Keratinocyte (primary cell): ENCODE measurements at regions not wholly inside any gene's neighbourhood (a gene's known extent, or its start where the extent isn't known, plus 50 kb on each side); places are given as distances from the start of the nearest gene placed in this dataset.

Source experiments
- DNase-seq: peaks from one replicate; pipeline ENCODE4 v3.0.0-alpha.2; 2011; ENCODE audit warnings: low read depth, missing footprints, low spot score
- FAIRE-seq: peaks from 2 replicates; lab custom pipeline; 2011; peaks lifted over from hg19 to GRCh38; lab: Jason Lieb, UNC
- H2AFZ ChIP-seq: 2 replicates; pipeline ENCODE4 v1.6.0; 2012; ENCODE audit warnings: low read length, control low read depth, inconsistent platforms; ENCODE audit not compliant: control insufficient read depth
- H3K27ac ChIP-seq: 2 replicates; pipeline ENCODE4 v1.5.1; 2011; ENCODE audit warnings: low read length; ENCODE audit not compliant: control insufficient read depth, insufficient read depth
- H3K27me3 ChIP-seq: 3 replicates; pipeline ENCODE4 v1.6.0; 2011; ENCODE audit warnings: low read length; ENCODE audit not compliant: control insufficient read depth, insufficient read depth; ENCODE audit errors: extremely low read depth
- H3K36me3 ChIP-seq, 2 experiments: 2 replicates in 1 of 2; 3 replicates in 1 of 2; pipeline ENCODE4 v1.5.1; 2011; ENCODE audit warnings: low read length in 2 of 2, mild to moderate bottlenecking in 1 of 2; ENCODE audit not compliant: control insufficient read depth in 2 of 2, insufficient read depth in 2 of 2; ENCODE audit errors: extremely low read depth in 1 of 2
- H3K4me1 ChIP-seq: 3 replicates; pipeline ENCODE4 v1.5.1; 2011; ENCODE audit warnings: low read length; ENCODE audit not compliant: control insufficient read depth, insufficient read depth; ENCODE audit errors: extremely low read depth
- H3K4me2 ChIP-seq: 3 replicates; pipeline ENCODE4 v1.6.0; 2011; ENCODE audit warnings: low read depth, low read length; ENCODE audit not compliant: control insufficient read depth, insufficient read depth; ENCODE audit errors: extremely low read depth
- H3K4me3 ChIP-seq, 3 experiments: fragments of 200-600 bp in 1 of 3; sonication (generic) in 1 of 3; 2 replicates in 2 of 3; 3 replicates in 1 of 3; pipeline ENCODE4 v1.5.1; 2011 to 2016; ENCODE audit warnings: low read length in 3 of 3, mild to moderate bottlenecking in 3 of 3, control low read depth in 2 of 3, inconsistent platforms in 1 of 3, low read depth in 1 of 3, mixed read lengths in 1 of 3, mixed run types in 1 of 3, moderate library complexity in 1 of 3; ENCODE audit not compliant: control insufficient read depth in 2 of 3, insufficient read depth in 2 of 3; ENCODE audit errors: extremely low read depth in 1 of 3
- H3K79me2 ChIP-seq: 2 replicates; pipeline ENCODE4 v1.6.0; 2012; ENCODE audit warnings: low read length; ENCODE audit not compliant: control insufficient read depth, insufficient read depth
- H3K9ac ChIP-seq: 3 replicates; pipeline ENCODE4 v1.6.0; 2011; ENCODE audit warnings: low read length; ENCODE audit not compliant: control insufficient read depth, insufficient read depth; ENCODE audit errors: extremely low read depth
- H3K9me1 ChIP-seq: 3 replicates; pipeline ENCODE4 v1.6.0; 2011; ENCODE audit warnings: low read length; ENCODE audit not compliant: control insufficient read depth, insufficient read depth; ENCODE audit errors: extremely low read depth
- H3K9me3 ChIP-seq: 2 replicates; pipeline ENCODE4 v1.5.1; 2012; ENCODE audit warnings: low read depth, low read length; ENCODE audit not compliant: control insufficient read depth
- H4K20me1 ChIP-seq: 3 replicates; pipeline ENCODE4 v1.6.0; 2011; ENCODE audit warnings: low read length; ENCODE audit not compliant: control insufficient read depth, insufficient read depth; ENCODE audit errors: extremely low read depth
- CTCF ChIP-seq, 3 experiments: IDR thresholded peaks in 1 of 3; conservative IDR thresholded peaks in 1 of 3; optimal IDR thresholded peaks in 1 of 3; 2 replicates in 2 of 3; 3 replicates in 1 of 3; pipeline versions ENCODE3 to v1.5.1; 2011; ENCODE audit warnings: low read length in 3 of 3, mild to moderate bottlenecking in 3 of 3, moderate library complexity in 2 of 3, control low read depth in 1 of 3, inconsistent platforms in 1 of 3; ENCODE audit not compliant: insufficient read depth in 2 of 3; ENCODE audit errors: extremely low read depth in 1 of 3
- EZH2 ChIP-seq: IDR thresholded peaks from one replicate; pipeline ENCODE4 v1.6.1; 2012; ENCODE audit warnings: inconsistent platforms, mild to moderate bottlenecking, low read length, moderate library complexity
- dilution Hi-C: fragments of 300-500 bp; cut with MboI; formaldehyde crosslinking; loops from one replicate; pipeline ENCODE4 v1.7.0; 2020; ENCODE audit warnings: low sequenced_read_pairs; ENCODE audit not compliant: extremely low pct_ligation_motif_present

GRCh38 chr10:128528167-128528566 lies 401.9 kb upstream of the MKI67 start:
- Histone ChIP-seq H3K9me1 (no peaks in the 10 kb centered on the region), H3K4me3 (no peak overlapping the region), H2AFZ (no peak overlapping the region), H3K4me2 (no peak overlapping the region), H3K9ac (no peak overlapping the region), H4K20me1 (no peaks in the 10 kb centered on the region), H3K27me3 (no peaks in the 10 kb centered on the region), H3K36me3 (no peaks in the 10 kb centered on the region), H3K9me3 (no peaks in the 10 kb centered on the region), H3K79me2 (no peaks in the 10 kb centered on the region), H3K27ac (no peak overlapping the region), H3K4me1 (no peaks in the 10 kb centered on the region)
- dilution Hi-C loops, result no loop called here
- TF ChIP-seq EZH2, result no peak
- TF ChIP-seq CTCF (optimal IDR thresholded peaks at IDR 0.05 in 1 of 3, IDR thresholded peaks at IDR 0.05 in 1 of 3, conservative IDR thresholded peaks at IDR 0.05 in 1 of 3; ENCODE audit: extremely low read depth in 1 of 3, insufficient read depth in 2 of 3, low read length in 3 of 3), result no peak
- FAIRE-seq, result no peak
- DNase-seq, result no peak

GRCh38 chr10:128528781-128529180 lies 402.6 kb upstream of the MKI67 start:
- no peaks in the 10 kb centered on the region for H4K20me1 ChIP-seq
- H3K4me3 ChIP-seq, result no peak overlapping the region
- no peaks in the 10 kb centered on the region for H3K27me3 ChIP-seq
- H3K36me3 ChIP-seq, result no peaks in the 10 kb centered on the region
- no peak overlapping the region for H3K9ac ChIP-seq
- H2AFZ ChIP-seq, result no peak overlapping the region
- no peaks in the 10 kb centered on the region for H3K79me2 ChIP-seq
- DNase-seq (no peak), FAIRE-seq (no peak)
- no peaks in the 10 kb centered on the region for H3K4me1 ChIP-seq
- dilution Hi-C loops, result no loop called here
- H3K4me2 ChIP-seq, result no peak overlapping the region
- no peaks in the 10 kb centered on the region for H3K9me3 ChIP-seq
- TF ChIP-seq EZH2, result no peak
- no peak for TF ChIP-seq CTCF (optimal IDR thresholded peaks at IDR 0.05 in 1 of 3, IDR thresholded peaks at IDR 0.05 in 1 of 3, conservative IDR thresholded peaks at IDR 0.05 in 1 of 3; ENCODE audit: extremely low read depth in 1 of 3, insufficient read depth in 2 of 3, low read length in 3 of 3)
- no peaks in the 10 kb centered on the region for H3K9me1 ChIP-seq
- H3K27ac ChIP-seq, result no peak overlapping the region
